ENCODE measurements at regions not wholly inside any gene's neighbourhood (a gene's known extent, or its start where the extent isn't known, plus 50 kb on each side); places are given as distances from the start of the nearest gene placed in this dataset.

DNA sequence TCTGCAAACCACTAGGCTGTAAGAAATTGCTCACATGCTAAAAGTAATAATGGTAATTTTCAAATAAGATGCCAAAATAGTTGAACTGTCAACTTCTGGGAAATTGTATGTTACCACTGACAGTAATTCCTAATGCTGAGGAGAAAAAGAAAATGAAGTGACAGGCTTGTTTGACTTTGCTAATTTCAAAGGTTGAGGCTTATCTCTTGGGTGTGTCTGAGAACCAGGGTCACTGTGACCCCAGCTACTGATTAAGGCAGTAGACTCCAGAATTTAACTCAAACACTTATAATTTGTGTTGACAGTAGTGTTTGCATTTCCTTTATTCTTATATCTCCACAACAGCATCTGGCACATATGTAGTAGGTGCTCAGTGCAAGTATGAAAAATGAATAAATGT is 74.6 kb upstream of the PDZRN3 start:
- no peaks in the 10 kb centered on the region for H3K27me3 ChIP-seq
- DNase-seq = no peak
- H3K36me3 ChIP-seq = no peaks in the 10 kb centered on the region
- H3K9me3 ChIP-seq = no peaks in the 10 kb centered on the region
- H3K27ac ChIP-seq = no peak overlapping the region
- intact Hi-C loops (cut with DNase I; ENCODE audit: low total_unique reads) = no loop called here
- H3K4me3 ChIP-seq = no peak overlapping the region
- TF ChIP-seq CTCF (IDR thresholded peaks at IDR 0.05) (no peak), EP300 (IDR thresholded peaks at IDR 0.05) (no peak), POLR2A (IDR thresholded peaks at IDR 0.05) (no peak), POLR2AphosphoS5 (IDR thresholded peaks at IDR 0.05) (no peak)
- H3K4me1 ChIP-seq = no peaks in the 10 kb centered on the region

GRCh38 chr3:73697020-73697419 is 72.3 kb upstream of the PDZRN3 start:
- no peaks in the 10 kb centered on the region for H3K36me3 ChIP-seq
- WGBS, 5 donors = 64 to 71% (median 68%) methylated on average over 6 of the region's 6 CpGs
- no peak overlapping the region for H3K27ac ChIP-seq
- intact Hi-C loops (cut with DNase I; ENCODE audit: low total_unique reads) = no loop called here
- H3K4me3 ChIP-seq = no peak overlapping the region
- H3K27me3 ChIP-seq = no peaks in the 10 kb centered on the region
- DNase-seq = no peak
- H3K9me3 ChIP-seq = peaks cover 0 to 8% (median 1%) of the 10 kb centered on the region in 4 donors
- H3K4me1 ChIP-seq = no peaks in the 10 kb centered on the region
- TF ChIP-seq CTCF (IDR thresholded peaks at IDR 0.05) (no peak), POLR2AphosphoS5 (IDR thresholded peaks at IDR 0.05) (no peak), POLR2A (IDR thresholded peaks at IDR 0.05) (no peak), EP300 (IDR thresholded peaks at IDR 0.05) (no peak)

DNA sequence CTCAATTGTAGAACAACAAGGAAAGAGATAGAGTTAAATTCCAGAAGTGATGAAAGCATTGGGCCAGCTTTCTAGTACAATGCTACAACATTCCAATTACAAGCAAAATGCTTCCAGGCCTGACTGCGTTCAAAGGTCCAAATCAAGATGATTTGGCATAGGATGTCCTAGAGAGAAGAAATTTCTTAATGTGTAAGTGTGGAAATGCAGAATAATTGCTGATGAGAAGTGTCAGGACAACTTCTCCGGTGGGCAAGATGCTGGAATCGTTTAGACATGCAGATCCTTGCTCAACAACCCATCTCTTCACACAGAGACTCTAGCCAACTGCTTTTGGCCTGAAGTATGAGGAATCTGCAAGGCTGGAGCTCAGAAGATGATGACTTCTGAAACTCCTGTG is 71.1 kb upstream of the PDZRN3 start:
- Histone ChIP-seq H3K36me3 (no peaks in the 10 kb centered on the region), H3K27ac (no peak overlapping the region), H3K4me1 (no peaks in the 10 kb centered on the region), H3K27me3 (no peaks in the 10 kb centered on the region), H3K9me3 (peaks cover 0 to 8% (median 1%) of the 10 kb centered on the region in 4 donors), H3K4me3 (no peak overlapping the region)
- TF ChIP-seq CTCF (IDR thresholded peaks at IDR 0.05) (no peak), POLR2AphosphoS5 (IDR thresholded peaks at IDR 0.05) (no peak), POLR2A (IDR thresholded peaks at IDR 0.05) (no peak), EP300 (IDR thresholded peaks at IDR 0.05) (no peak)
- 70 to 84% (median 77%) methylated on average over 3 of the region's 3 CpGs for WGBS, 5 donors
- DNase-seq = no peak
- intact Hi-C loops (cut with DNase I; ENCODE audit: low total_unique reads) = no loop called here

- H3K27me3 ChIP-seq = no peaks in the 10 kb centered on the region
- H3K9me3 ChIP-seq = peaks cover 0 to 8% (median 1%) of the 10 kb centered on the region in 4 donors
- H3K36me3 ChIP-seq = no peaks in the 10 kb centered on the region
- H3K4me3 ChIP-seq = no peak overlapping the region
- no peaks in the 10 kb centered on the region for H3K4me1 ChIP-seq
- no peak overlapping the region for H3K27ac ChIP-seq
- DNase-seq = no peak
- intact Hi-C loops (cut with DNase I; ENCODE audit: low total_unique reads) = no loop called here
- 76 to 88% (median 83%) methylated on average over 1 of the region's 1 CpG for WGBS, 5 donors
- TF ChIP-seq CTCF (IDR thresholded peaks at IDR 0.05) (no peak), POLR2AphosphoS5 (IDR thresholded peaks at IDR 0.05) (no peak), EP300 (IDR thresholded peaks at IDR 0.05) (no peak), POLR2A (IDR thresholded peaks at IDR 0.05) (no peak)
These were observed 70.4 kb upstream of the PDZRN3 start for GRCh38 chr3:73694983-73695757.

Measured in stomach (tissue), 8 donors.